CD14-positive monocyte (primary cell): ENCODE measurements at regions not wholly inside any gene's neighbourhood (a gene's known extent, or its start where the extent isn't known, plus 50 kb on each side); places are given as distances from the start of the nearest gene placed in this dataset.

Source experiments
- DNase-seq, 3 donors: peaks; one replicate each; pipeline ENCODE4 v3.0.0-alpha.2; 2011 to 2022
- H2AFZ ChIP-seq: 2 replicates; pipeline ENCODE4 v1.6.0; 2012; ENCODE audit warnings: mild to moderate bottlenecking, low read depth, low read length, inconsistent platforms; ENCODE audit not compliant: insufficient read depth, poor library complexity, severe bottlenecking
- H3K27ac ChIP-seq, 2 donors: 1 replicate in 1 of 2; 2 replicates in 1 of 2; pipeline ENCODE4 v1.5.1; 2012 to 2013; ENCODE audit warnings: low read length in 2 of 2, control low read depth in 1 of 2, inconsistent platforms in 1 of 2, low read depth in 1 of 2, mild to moderate bottlenecking in 1 of 2
- H3K27me3 ChIP-seq, 2 donors: one replicate each; pipeline versions ENCODE4 v1.6.0 to v1.6.1; 2011 to 2013; ENCODE audit warnings: low read length in 2 of 2; ENCODE audit not compliant: control insufficient read depth in 2 of 2, insufficient read depth in 2 of 2
- H3K36me3 ChIP-seq, 2 donors: replicated peaks in 1 of 2; 1 replicate in 1 of 2; 2 replicates in 1 of 2; pipeline versions ENCODE4 v1.5.1 to v1.6.1; 2012 to 2013; ENCODE audit warnings: low read length in 2 of 2, control low read depth in 1 of 2, inconsistent platforms in 1 of 2, mild to moderate bottlenecking in 1 of 2; ENCODE audit not compliant: insufficient read depth in 2 of 2, control insufficient read depth in 1 of 2
- H3K4me1 ChIP-seq, 2 donors: 1 replicate in 1 of 2; 2 replicates in 1 of 2; pipeline versions ENCODE4 v1.5.1 to v1.6.1; 2012 to 2013; ENCODE audit warnings: low read length in 2 of 2, control low read depth in 1 of 2, inconsistent platforms in 1 of 2, mild to moderate bottlenecking in 1 of 2, moderate library complexity in 1 of 2; ENCODE audit not compliant: insufficient read depth in 2 of 2, control insufficient read depth in 1 of 2
- H3K4me2 ChIP-seq: replicated peaks from 2 replicates; pipeline ENCODE3; 2012; ENCODE audit warnings: low read length, moderate library complexity, mild to moderate bottlenecking; ENCODE audit not compliant: poor library complexity, severe bottlenecking; ENCODE audit errors: extremely low read depth
- H3K4me3 ChIP-seq, 3 experiments: fragments of 200-600 bp in 1 of 3; sonication (generic) in 1 of 3; replicated peaks in 1 of 3; 1 replicate in 2 of 3; 2 replicates in 1 of 3; pipeline ENCODE4 v1.5.1; 2011 to 2013; ENCODE audit warnings: low read length in 3 of 3, mild to moderate bottlenecking in 3 of 3, control low read depth in 2 of 3, low read depth in 2 of 3, inconsistent platforms in 1 of 3, moderate library complexity in 1 of 3
- H3K79me2 ChIP-seq: 2 replicates; pipeline ENCODE4 v1.6.0; 2012; ENCODE audit warnings: mild to moderate bottlenecking, control low read depth, inconsistent platforms, low read length, moderate library complexity; ENCODE audit not compliant: insufficient read depth
- H3K9ac ChIP-seq: 2 replicates; pipeline ENCODE4 v1.6.0; 2017; ENCODE audit warnings: low read length, mild to moderate bottlenecking; ENCODE audit not compliant: insufficient read depth, poor library complexity, severe bottlenecking
- H3K9me3 ChIP-seq, 2 donors: replicated peaks in 1 of 2; 1 replicate in 1 of 2; 2 replicates in 1 of 2; pipeline versions ENCODE4 v1.5.1 to v1.6.1; 2012 to 2013; ENCODE audit warnings: low read length in 2 of 2, control low read depth in 1 of 2; ENCODE audit not compliant: control insufficient read depth in 1 of 2, insufficient read depth in 1 of 2
- H4K20me1 ChIP-seq: 2 replicates; pipeline ENCODE4 v1.6.0; 2012; ENCODE audit warnings: mild to moderate bottlenecking, low read length, control low read depth, moderate library complexity; ENCODE audit not compliant: insufficient read depth
- H3K27ac Mint-ChIP-seq, 7 donors: one replicate each; pipeline ENCODE4 v1.8.0; 2020; ENCODE audit warnings: mild to moderate bottlenecking in 7 of 7, mixed read lengths in 7 of 7, moderate library complexity in 6 of 7, inconsistent platforms in 2 of 7
- H3K27me3 Mint-ChIP-seq, 3 donors: one replicate each; pipeline ENCODE4 v1.8.0; 2021 to 2022; ENCODE audit warnings: low read depth in 3 of 3, mild to moderate bottlenecking in 3 of 3, mixed read lengths in 3 of 3, moderate library complexity in 3 of 3, inconsistent platforms in 1 of 3
- H3K36me3 Mint-ChIP-seq, 2 donors: one replicate each; pipeline ENCODE4 v1.8.0; 2020; ENCODE audit warnings: mixed read lengths in 2 of 2, inconsistent platforms in 1 of 2, mild to moderate bottlenecking in 1 of 2
- H3K4me1 Mint-ChIP-seq: one replicate; pipeline ENCODE4 v1.8.0; 2020; ENCODE audit warnings: mild to moderate bottlenecking, mixed read lengths
- H3K4me3 Mint-ChIP-seq, 2 donors: one replicate each; pipeline ENCODE4 v1.8.0; 2020; ENCODE audit warnings: mild to moderate bottlenecking in 2 of 2, mixed read lengths in 2 of 2, moderate library complexity in 1 of 2
- H3K9me3 Mint-ChIP-seq, 7 donors: one replicate each; pipeline ENCODE4 v1.8.0; 2020 to 2022; ENCODE audit warnings: mixed read lengths in 7 of 7, mild to moderate bottlenecking in 6 of 7, moderate library complexity in 6 of 7, inconsistent platforms in 2 of 7
- CTCF ChIP-seq: fragments of 200-600 bp; IDR thresholded peaks from one replicate; pipeline ENCODE4 v1.8.0; 2022; ENCODE audit warnings: antibody characterized with exemption, mild to moderate bottlenecking
- WGBS: methylation state at CpG from one replicate; pipeline ENCODE4 v1.1.5; 2013; ENCODE audit warnings: missing lambda C conversion rate; ENCODE audit not compliant: insufficient coverage; 5-methylcytosine and 5-hydroxymethylcytosine counted together
- intact Hi-C, 2 donors: fragments of 100-400 bp; cut with micrococcal nuclease; formaldehyde crosslinking; loops; one replicate each; pipeline versions ENCODE4 v1.15.0 to v1.15.1; 2023

GRCh38 chr14:43039881-43040280 is 1433.2 kb downstream of the LRFN5 start:
- Histone ChIP-seq H3K4me2 (no peak overlapping the region), H2AFZ (no peak overlapping the region), H3K4me1 (no peaks in the 10 kb centered on the region), H3K27ac (no peak overlapping the region), H3K9me3 (no peaks in the 10 kb centered on the region), H4K20me1 (no peaks in the 10 kb centered on the region), H3K4me3 (no peak overlapping the region), H3K36me3 (no peaks in the 10 kb centered on the region), H3K79me2 (no peaks in the 10 kb centered on the region), H3K27me3 (no peaks in the 10 kb centered on the region), H3K9ac (no peak overlapping the region)
- DNase-seq, result no peak
- Mint-ChIP-seq H3K4me1 (no peaks in the 10 kb centered on the region), H3K36me3 (no peaks in the 10 kb centered on the region), H3K27ac (no peak overlapping the region), H3K27me3 (no peaks in the 10 kb centered on the region), H3K4me3 (no peak overlapping the region), H3K9me3 (no peaks in the 10 kb centered on the region)
- intact Hi-C loops, result no loop called here
- no CpG with 5 or more reads among the region's 2 CpGs for WGBS
- no peak for TF ChIP-seq CTCF

GRCh38 chr14:43031598-43031997 is 1424.9 kb downstream of the LRFN5 start:
- Histone ChIP-seq H3K27me3 (no peaks in the 10 kb centered on the region), H3K36me3 (no peaks in the 10 kb centered on the region), H3K79me2 (no peaks in the 10 kb centered on the region), H3K4me1 (no peaks in the 10 kb centered on the region), H3K27ac (no peak overlapping the region), H2AFZ (no peak overlapping the region), H3K9ac (no peak overlapping the region), H4K20me1 (no peaks in the 10 kb centered on the region), H3K4me3 (no peak overlapping the region), H3K4me2 (no peak overlapping the region), H3K9me3 (no peaks in the 10 kb centered on the region)
- intact Hi-C loops, result no loop called here
- no peaks in the 10 kb centered on the region for H3K9me3 Mint-ChIP-seq
- TF ChIP-seq CTCF, result no peak
- no peak overlapping the region for H3K27ac Mint-ChIP-seq
- H3K4me3 Mint-ChIP-seq, result no peak overlapping the region
- no peaks in the 10 kb centered on the region for H3K4me1 Mint-ChIP-seq
- no peaks in the 10 kb centered on the region for H3K27me3 Mint-ChIP-seq
- H3K36me3 Mint-ChIP-seq, result no peaks in the 10 kb centered on the region
- no peak for DNase-seq
